ENCODE measurements at regions not wholly inside any gene's neighbourhood (a gene's known extent, or its start where the extent isn't known, plus 50 kb on each side); places are given as distances from the start of the nearest gene placed in this dataset.

GRCh38 chr1:213409971-213410370, 358.9 kb downstream of the RPS6KC1 start:
- no peak for TF ChIP-seq CEBPB (IDR thresholded peaks at IDR 0.05; ENCODE audit: low read depth, low read length)
- TF ChIP-seq POLR2A (IDR thresholded peaks at IDR 0.05; ENCODE audit: low read depth, low read length), result no peak
- TF ChIP-seq, protein P1, sequence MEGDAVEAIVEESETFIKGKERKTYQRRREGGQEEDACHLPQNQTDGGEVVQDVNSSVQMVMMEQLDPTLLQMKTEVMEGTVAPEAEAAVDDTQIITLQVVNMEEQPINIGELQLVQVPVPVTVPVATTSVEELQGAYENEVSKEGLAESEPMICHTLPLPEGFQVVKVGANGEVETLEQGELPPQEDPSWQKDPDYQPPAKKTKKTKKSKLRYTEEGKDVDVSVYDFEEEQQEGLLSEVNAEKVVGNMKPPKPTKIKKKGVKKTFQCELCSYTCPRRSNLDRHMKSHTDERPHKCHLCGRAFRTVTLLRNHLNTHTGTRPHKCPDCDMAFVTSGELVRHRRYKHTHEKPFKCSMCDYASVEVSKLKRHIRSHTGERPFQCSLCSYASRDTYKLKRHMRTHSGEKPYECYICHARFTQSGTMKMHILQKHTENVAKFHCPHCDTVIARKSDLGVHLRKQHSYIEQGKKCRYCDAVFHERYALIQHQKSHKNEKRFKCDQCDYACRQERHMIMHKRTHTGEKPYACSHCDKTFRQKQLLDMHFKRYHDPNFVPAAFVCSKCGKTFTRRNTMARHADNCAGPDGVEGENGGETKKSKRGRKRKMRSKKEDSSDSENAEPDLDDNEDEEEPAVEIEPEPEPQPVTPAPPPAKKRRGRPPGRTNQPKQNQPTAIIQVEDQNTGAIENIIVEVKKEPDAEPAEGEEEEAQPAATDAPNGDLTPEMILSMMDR (conservative IDR thresholded peaks at IDR 0.05; ENCODE audit: low read depth, low read length), result no peak
- TF ChIP-seq USF2 (IDR thresholded peaks at IDR 0.05; ENCODE audit: low read depth, low read length), result no peak
- TF ChIP-seq BHLHE40 (IDR thresholded peaks at IDR 0.05; ENCODE audit: low read depth, low read length), result no peak
- TF ChIP-seq RAD21 (IDR thresholded peaks at IDR 0.05; ENCODE audit: low read length), result no peak
- TF ChIP-seq RFX5 (IDR thresholded peaks at IDR 0.05; ENCODE audit: low read depth, low read length), result no peak
- no peak for TF ChIP-seq MXI1 (IDR thresholded peaks at IDR 0.05; ENCODE audit: borderline replicate concordance, low read depth, low read length)
- no peak for TF ChIP-seq CHD1 (IDR thresholded peaks at IDR 0.05; ENCODE audit: low read depth, low read length)
- TF ChIP-seq MAZ (IDR thresholded peaks at IDR 0.05; ENCODE audit: borderline replicate concordance, low read depth, low read length), result no peak

Data from IMR-90 (cell line).